ENCODE measurements at regions not wholly inside any gene's neighbourhood (a gene's known extent, or its start where the extent isn't known, plus 50 kb on each side); places are given as distances from the start of the nearest gene placed in this dataset.
"Not testable (repeated sequence)": the region's sequence is repeated elsewhere in the genome, so short reads cannot be mapped to it uniquely, and the experiment has no call there.

DNA sequence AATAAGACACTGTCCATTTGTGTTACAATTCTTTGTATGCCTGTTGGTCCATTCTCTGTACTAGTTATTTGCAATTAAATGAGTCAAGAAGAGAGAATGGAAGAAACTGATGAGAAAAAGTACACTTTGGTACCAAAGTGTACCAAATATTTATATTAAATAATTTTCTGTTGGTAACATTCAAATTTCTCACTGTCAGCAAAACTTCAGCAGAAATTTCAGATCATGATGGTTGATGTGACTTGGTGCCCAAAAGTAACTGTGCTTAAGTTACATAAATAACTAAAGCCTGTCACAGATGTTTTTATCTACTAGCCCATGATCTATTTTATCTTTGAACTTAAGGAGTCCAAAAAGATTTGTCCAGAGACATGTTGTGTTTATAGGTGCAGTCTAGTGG is 274.4 kb upstream of the CXADR start:
- no peak for FAIRE-seq

DNA sequence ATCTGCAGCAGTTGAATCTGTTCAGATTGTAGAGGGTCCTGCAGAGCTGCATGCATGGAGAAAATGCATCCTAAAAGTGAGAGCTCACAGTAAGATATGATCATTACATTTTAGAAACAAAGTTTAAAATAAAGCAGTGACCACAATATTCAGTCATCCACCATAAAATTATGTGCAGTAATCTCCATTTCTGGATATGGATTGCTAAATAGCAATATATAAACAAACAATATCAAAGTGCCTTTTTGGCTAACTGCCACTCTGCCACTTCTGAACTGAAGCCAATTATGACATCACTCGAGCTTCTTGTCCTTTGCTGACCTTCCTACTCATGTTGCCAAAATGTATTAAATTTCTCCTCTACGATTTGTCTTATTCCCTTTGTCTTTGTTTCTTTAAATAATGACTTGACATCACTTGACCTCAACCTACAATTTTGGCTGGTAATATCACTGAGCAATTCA is 262.0 kb upstream of the CXADR start:
- FAIRE-seq, result no peak

DNA sequence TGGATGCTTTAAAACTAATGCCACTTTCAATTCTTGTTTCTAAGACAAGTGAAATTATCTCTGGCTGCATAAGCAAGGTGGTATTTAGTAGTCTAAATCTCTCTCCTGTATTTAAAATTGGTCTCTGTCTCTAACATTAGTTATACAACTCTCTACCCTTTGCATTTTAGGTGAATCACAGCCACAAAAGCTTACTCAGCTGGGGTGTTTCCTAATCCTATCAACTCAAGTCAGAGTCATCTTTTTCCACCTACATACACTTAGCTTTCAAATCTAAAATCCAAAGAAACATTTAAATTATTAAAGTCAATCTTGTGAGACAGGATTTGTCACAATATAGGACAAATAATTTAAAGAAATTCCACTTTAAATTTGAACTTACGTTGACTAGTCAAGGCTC is 255.1 kb upstream of the CXADR start:
- no peak for FAIRE-seq

DNA sequence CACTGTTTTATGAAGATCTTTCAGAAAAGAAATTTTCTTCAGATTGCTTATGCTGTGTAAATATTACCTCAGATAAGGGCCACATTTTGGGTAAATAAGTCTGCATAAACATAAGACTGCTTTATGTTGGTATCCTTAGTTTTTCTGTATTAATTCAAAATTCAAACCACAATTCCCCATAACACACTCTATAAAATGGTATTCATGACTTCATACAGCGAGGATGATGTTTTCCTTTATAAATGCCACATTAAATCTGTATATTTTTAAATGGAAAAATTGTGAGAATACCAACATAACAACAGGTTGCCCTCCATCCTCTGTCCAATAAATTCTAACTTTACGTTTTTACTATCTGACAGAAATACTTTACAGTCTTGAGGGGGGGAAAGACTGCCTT is 248.7 kb upstream of the CXADR start:
- FAIRE-seq, result no peak

DNA sequence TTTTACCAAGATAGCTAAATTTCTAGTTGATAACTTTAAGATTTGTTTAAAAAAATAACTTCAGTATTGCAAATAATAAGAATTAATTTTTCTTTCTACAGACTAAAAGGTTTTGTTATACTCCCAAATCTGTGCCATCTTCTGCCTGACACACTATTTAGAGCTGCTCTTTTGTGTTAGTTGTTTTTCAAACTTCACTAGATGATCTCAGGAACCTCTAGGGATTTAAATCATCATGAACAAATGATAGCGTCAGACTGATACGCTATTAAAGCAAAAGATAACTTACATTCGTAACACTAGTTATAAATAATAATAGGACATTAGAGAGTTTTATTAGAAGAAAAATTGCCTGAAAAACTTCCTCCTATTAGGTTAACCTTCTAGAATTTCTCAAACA is 243.1 kb upstream of the CXADR start:
- no peak for FAIRE-seq

DNA sequence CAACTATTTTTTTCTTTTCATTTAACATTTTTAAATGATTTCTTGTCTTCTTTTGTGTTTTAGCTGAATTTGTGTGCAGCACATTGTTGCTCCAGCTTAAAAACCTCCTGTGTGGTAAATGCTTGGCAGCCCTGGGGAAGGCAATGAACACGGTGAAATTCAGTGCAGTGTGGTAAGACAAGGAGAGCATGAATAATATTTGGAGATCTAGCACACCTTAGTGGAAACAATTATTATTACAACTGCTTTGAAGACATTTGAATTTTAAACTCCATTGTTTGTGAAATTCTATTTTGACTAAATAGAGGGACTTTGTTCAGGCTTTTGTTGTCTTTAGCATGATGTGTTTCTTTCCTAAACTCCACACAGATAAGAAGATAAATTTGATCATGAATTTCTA is 242.6 kb upstream of the CXADR start:
- no peak for FAIRE-seq

DNA sequence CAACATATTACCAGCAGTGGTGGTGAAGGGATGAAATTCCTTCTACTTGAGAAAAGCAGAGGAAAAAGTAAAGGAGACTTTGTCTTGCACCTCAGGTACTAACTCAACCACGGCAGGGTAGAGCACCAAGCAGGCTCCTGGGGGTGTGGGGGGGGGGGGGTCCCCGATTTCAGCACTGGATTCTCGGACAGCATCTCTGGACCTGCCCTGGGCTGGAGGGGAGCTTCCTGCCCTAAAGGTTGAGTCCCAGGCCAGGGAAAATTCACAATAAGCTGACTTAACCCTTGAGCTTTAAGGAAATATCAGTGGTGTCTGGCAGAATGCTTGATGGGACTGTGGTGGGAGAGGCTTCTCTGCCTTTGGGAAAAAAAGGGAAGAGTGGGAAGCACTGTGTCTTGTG is 233.2 kb upstream of the CXADR start:
- no peak for FAIRE-seq

DNA sequence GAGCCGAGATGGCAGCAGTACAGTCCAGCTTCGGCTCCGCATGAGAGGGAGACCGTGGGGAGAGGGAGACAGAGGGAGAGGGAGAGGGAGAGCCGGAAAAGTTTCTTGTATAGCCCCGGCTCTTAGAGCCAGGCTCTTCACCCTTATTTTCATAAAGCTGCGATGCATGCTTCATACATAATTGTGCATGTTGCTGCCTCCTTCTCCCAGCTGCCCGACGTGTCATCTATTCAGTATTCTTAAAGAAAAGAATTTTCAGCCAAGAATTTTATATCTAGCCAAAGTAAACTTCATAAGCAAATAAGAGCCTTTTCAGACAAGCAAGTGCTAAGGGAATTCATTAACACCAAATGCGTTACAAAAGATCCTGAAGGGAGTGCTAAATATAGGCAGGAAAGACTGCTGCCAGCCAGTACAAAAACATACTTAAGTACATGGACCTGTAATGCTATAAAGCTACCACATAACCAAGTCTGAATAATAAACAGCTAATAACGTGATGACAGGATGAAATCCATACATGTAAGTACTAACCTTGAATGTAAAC is 219.8 kb upstream of the CXADR start:
- FAIRE-seq, result not testable (repeated sequence)

DNA sequence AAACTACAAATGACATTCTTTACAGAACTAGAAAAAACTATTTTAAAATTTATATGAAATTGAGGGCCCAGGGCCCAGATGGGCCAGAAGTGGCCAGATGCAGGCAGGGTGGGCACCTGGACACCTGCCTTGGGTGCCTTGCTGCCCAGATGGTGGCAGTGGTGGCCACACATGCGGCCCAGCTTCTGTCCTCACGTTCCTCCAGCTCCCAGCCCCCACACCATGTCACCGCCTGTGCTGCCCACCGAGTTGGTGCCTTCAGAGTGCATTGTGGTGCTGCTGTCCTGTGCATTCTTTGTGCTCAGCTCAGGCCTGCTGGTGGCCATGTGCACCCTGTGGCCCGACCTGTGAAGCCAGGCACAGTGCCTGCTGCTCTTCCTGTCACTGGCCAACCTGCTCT is 216.8 kb upstream of the CXADR start:
- FAIRE-seq, result no peak

DNA sequence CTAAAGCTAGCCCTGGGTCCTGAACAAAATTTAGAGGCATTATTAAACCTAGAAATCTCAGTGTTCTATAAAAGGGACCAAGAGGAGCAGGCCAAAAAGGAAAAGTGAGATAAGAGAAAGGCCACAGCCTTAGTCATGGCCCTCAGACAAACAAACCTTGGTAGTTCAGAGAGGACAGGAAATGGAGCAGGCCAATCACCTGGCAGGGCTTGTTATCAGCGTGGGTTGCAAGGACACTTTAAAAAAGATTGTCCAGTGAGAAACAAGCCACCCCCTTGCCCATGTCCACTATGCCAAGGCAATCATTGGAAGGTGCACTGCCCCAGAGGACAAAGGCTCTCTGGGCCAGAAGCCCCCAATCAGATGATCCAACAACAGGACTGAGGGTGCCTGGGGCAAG is 213.3 kb upstream of the CXADR start:
- FAIRE-seq, result not testable (repeated sequence)

DNA sequence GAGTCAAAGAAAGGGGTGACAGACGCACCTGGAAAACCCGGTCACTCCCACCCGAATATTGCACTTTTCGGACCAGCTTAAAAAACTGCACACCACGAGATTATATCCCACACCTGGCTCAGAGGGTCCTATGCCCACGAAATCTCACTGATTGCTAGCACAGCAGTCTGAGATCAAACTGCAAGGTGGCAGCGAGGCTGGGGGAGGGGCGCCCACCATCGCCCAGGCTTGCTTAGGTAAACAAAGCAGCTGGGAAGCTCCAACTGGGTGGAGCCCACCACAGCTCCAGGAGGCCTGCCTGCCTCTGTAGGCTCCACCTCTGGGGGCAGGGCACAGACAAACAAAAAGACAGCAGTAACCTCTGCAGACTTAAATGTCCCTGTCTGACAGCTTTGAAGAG is 185.1 kb upstream of the CXADR start:
- not testable (repeated sequence) for FAIRE-seq

DNA sequence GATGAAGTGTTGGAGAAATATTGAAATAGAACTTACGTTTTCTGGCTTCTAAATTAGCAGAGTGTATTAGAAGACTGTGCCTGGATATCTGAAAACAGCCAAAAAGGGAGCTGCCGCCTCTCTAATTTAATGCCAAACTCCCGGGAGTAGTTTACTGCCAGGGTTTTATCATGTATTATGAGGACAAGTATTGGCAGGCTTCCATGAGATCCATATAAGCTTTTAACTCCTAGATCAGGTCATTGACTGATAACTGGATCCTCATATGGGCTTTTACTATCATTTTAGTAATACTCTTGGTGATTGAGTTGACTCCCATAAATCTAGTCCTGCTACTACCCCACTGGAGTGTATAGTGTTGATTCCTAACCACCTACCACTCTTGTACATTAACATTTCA is 178.4 kb upstream of the CXADR start:
- no peak for FAIRE-seq

DNA sequence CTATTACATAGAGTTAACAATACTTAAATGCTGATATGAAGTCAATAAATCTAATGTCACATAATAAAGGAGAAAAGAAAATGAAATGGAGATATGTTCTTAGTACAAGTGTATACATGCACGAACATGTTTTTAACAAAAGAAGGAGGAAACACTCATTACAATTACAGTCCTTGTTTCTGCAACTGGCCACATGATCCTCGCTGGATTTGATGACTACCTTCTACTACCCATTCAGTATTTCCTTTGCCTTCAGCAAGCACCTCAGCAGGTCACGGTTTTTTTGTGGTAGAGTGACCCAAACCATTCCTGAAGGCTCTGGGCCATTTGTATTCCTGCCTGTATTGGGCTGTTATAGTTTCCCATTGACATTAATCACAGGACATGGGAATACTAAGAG is 172.8 kb upstream of the CXADR start:
- no peak for FAIRE-seq

DNA sequence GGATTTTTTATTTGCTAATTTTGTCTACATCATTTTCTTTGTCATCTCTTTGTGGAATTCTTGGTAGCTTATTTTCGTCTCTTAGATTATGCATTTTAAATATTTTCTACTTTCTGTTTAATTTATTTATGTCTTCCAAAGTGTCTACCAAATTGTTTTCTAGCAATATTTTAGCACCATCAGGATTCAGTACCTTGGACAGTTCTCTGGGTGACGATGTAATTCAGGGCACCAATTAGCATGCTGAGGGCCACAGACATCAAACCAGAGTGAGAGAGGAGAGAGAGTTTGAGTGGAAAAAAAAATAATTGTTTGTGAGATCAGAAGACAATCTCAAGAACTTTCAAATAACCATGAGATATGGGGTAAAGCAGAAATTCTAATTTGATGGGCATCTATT is 169.8 kb upstream of the CXADR start:
- FAIRE-seq, result no peak

DNA sequence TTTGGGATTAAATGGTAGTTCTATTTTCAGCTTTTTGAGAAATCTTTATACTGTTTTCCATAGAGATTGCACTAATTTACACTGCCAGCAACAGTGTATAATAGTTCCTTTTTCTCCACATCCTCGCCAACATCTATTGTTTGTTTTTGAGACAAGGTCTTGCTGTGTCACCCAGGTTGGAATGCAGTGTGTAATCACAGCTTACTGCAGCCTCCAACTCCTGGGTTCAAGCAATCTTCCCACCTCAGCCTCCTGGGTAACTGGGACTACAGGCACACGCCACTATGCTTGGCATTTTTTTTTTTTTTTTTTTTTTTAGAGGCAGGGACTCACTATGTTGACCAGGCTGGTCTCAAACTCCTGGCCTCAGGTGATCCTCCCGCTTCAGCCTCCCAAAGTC is 164.5 kb upstream of the CXADR start:
- no peak for FAIRE-seq

DNA sequence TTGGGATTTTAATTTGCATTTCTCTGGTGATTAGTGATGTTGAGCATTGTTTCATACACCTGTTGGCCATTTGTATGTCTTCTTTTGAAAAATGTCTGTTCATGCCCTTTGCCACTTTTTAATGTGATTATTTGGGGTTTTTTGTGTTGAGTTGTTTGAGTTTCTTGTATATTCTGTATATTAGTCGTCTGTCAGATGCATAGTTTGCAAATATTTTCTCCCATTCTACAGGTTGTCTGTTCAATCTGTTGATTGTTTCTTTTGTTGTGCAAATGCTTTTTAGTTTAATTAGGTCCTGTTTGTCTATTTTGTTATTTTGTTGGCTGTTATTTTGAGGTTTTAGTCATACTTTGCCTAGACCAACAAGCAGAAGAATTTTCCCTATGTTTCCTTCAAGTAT is 164.0 kb upstream of the CXADR start:
- no peak for FAIRE-seq

DNA sequence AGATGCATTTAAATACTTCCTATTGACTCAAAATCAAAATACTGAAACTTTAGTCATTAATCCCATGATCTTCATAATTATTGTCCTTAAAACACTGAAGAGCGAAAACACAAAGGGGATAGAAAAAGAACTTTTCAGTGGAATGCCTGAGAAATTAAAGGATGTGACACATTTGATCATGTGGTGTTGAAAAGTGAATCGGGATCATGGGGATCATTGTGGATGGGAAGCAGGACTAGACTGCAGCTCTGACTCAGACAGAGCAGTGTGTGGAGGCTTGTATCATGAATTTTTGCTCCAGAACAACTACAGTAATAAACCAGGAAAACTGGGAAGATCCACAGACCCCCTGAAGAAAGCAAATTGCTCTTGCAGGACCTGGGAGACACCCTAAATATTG is 161.1 kb upstream of the CXADR start:
- FAIRE-seq, result no peak

DNA sequence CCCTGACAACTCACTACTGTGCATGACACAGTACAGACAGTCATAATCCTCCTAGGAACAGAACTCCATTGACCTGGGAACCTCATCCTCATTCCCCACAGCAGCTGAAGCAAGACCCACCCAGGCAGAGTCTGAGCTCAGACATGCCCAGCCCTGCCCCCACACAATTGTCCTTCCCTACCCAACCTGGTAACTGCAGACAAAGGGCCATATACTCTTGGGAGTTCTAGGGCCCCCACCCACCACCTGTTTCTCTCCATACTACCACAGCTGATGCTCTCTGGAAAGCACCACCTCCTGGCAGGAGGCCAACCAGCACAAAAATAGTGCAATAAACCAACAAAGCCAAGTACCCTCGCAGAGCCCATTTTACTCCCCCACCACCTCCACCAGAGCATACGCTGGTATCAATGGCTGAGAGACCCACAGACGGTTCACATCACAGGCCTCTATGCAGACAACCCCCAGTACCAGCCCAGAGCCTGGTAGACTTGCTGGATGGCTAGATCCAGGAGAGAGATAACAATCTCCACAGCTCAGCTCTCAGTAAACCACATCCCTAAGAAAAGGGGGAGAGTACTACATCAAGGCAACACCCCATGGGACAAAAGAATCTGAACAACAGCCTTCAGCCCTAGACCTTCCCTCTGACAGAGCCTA is 159.7 kb upstream of the CXADR start:
- FAIRE-seq, result no peak

DNA sequence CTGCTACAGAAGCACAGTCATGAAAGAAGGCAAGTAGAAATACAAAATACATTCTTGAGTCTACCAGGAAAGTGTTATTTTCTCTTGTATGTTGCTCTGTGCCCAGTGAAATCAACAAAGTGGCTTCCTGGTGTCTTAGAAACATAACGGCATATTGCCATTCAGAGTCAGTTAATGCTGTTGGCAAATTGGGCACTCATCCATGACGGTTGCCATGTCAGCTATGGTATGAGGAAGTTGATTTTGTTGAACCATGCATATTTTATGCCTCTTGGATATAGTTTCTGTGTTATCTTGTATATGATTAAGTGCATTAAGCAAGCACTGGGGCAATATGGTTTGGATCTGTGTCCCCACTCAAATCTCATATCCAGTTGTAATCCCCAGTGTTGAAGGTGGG is 153.1 kb upstream of the CXADR start:
- no peak for FAIRE-seq

DNA sequence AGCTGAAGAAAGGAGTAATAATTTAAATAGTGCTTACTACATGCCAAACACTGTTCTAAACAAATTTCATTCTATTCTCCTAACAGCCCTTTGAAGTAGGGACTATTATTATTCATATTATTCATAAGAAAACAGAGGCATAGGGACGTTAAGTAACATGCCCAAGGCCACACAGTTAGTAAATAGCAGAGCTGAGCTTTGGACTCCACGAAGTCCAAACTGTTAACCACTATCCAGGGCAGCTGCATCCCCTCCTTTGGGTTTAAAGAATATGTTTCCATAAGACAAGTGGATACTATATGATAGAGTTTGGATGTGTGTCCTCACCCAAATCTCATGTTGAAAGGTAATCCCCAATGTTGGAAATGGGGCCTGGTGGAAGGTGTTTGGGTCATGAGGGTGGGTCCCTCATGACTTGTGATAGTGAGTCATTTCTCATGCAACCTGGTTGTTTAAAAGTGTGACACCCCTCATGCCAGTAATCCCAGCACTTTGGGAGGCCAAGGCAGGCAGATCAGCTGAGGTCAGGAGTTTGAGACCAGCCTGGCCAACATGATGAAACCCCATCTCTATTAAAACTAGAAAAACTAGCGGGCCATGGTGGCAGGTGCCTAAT is 144.0 kb upstream of the CXADR start:
- no peak for FAIRE-seq

DNA sequence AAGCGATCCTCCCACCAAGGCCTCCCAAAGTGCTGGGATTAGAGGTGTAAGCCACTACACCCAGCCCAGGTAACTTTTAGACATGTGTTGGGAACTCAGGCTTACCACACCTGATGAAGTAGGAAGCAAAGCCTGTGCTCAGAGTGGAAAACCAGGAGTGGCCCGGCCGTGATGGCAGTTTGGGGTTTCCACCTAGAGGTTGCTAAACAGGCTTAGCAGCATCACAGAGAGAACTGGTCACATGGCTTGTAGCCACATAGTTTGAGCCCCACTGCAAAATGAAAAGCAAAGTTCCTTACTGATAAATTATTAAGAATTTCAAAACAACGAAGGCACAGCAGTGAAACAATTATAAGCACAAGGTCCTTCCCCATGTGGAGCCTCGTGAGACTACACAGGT is 142.6 kb upstream of the CXADR start:
- no peak for FAIRE-seq

DNA sequence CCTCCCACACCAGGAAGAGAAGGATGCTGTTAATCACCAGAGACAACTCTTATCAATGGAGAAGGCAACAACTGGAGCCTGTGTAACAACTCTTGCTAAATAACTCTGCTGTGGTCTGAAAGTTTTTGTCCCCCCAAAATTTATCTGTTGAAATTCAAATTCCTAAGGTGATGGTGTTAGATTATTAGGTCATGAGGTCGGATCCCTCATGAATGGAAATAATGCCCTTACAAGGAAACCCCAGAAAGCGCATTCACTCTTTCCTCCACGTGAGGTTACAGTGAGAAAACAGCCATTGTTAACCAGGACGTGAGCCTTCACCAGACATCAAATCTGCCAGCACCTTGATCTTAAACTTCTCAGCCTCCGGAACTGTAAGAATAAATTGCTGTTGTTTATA is 141.9 kb upstream of the CXADR start:
- FAIRE-seq, result no peak

DNA sequence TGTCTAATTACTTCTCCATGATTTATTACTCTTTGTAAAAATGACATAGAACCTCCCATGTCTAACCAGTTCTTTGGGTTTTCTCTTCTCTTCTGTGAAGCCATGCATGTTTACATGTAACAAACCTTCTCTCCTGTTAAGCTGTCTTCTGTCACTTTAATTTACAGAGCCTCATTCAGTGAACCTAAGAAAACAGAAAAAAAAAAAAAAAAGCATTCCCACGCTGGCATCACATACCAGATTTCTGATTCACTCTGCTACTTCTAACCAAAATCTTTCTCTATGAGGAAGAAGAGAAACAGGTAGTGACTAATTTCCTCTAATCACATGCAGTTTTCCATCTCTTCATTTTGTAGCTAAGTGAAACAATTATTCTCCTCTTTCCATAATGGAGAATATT is 141.4 kb upstream of the CXADR start:
- FAIRE-seq, result no peak

DNA sequence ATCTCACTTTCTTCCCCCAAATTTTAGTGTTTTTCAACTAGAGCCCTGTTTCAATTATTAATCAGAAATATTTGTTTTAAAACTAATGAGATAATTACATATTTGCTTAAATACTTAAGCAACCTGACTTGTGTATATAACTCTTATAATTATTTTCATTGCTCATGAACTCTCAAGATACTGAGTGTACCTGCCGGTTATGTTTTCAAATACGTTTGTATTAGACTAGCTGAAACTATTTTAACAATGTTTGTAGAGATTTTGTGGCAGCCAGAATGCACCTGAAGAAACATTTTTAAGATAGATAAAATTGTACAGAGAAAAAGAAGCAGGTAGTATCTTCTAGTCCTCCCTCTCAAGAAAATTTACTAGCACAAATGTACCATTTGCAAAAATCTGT is 140.6 kb upstream of the CXADR start:
- FAIRE-seq, result no peak

DNA sequence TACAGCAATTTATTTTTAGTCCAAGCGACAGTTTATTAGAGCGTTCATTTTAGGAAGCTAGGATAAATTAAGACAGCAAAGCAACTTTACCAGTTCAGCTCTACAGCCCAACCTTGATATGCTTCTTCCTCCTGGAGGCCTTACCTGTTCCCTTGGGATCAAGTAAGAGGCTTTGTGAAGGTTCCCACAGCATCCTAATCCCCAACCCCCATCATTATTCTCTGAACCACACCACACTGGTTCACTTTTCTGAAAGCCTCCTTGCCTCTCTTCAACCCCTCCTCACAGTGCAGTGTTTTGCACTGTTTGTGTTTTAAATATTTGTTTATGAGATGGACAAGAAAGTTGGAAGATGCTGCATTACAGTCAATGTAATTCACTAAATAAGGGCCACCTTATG is 126.3 kb upstream of the CXADR start:
- no peak for FAIRE-seq

Data from colon (tissue), 2 donors.